ENCODE measurements at regions not wholly inside any gene's neighbourhood (a gene's known extent, or its start where the extent isn't known, plus 50 kb on each side); places are given as distances from the start of the nearest gene placed in this dataset.

DNA sequence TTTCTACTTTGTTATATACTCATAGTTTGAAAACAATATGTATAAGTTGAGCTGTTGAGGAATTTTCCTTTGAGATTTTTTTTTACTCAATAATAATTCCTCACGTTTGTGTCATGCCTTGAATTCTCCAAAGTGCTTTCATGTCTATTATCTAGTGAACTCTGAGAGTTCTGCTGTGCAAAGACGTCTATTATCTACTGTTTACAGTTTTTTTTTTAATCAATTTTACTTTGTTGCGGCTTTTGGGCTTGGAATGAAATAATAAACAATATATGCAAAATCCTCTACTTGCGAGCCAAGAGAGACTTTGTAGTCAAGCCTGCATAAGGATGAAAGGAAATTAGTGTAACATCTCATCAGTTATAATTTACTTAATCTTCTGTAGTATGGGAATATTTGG is 107.2 kb upstream of the FRMD6 start:
- DNase-seq (ENCODE audit: low read depth in 2 of 2): no peak

DNA sequence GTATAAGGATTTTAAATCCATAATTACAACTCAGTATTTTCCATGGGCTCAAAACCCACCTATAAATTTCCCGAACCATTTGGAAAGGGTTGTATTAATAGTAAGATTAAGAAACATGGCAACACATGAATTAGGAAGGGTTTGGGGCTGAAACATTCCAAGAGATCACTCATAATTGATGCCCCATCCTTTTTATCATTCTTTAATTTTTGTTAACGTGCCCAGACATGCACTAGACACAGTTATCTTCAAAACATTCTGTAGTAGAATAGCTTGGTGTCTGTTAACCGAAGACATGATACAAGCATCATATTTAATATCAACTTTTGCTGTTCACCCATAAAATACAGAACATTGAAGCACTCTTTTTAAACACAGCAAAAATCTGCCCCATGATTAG is 106.8 kb upstream of the FRMD6 start:
- no peak for DNase-seq (ENCODE audit: low read depth in 2 of 2)

DNA sequence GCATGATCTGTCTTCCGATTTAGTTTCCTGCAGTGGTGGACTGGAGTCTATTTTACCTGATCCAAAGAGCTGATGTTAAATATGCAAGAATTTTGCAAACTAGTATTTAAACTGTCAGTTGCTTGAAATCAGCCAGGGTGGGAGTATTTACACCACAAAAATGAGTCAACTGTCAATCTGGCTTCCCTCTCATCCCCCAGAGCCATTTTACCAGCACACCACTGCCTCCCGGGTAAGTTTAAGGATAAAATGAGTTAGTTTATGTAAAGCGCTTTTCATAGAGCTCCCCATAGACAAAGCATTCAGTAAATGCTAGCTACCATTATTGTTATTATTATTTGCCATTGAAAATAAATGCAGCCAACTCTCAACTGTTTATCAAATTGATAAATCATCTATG is 106.3 kb upstream of the FRMD6 start:
- peak in 1 of 2 donors; percentile 39 for DNase-seq (ENCODE audit: low read depth in 2 of 2)

GRCh38 chr14:51546099-51546498 is 105.6 kb upstream of the FRMD6 start:
- no peak for DNase-seq (ENCODE audit: low read depth in 2 of 2)

DNA sequence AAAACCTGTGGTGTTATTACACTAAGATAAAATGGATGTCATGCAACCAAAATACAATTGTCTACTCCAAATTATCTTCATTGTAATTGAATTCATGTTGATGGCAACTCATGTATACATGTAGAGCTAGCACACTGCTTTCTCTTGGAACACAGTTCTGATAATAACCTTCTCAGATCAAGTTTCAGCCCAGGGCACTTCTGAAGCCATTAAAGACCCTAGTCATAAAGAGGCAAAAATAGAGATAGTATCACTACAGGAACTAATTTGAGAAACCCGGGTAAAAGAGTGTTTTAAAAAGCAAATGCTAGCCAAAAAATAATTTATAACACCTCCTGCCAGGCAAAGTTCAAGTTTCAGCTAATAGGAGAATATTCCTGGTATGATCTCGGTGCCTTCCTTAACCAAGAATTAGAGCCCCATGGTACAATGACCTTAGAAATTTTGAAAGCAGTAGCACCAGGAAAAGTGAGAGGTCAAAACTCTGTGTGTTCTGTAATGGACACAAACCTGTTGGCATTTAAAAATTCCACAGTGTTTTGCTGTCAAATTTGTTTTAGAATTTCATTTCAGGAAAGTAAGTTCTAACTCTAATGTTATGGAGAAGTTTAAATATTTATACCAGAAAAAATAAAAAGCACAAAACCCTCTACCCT is 105.0 kb upstream of the FRMD6 start:
- peak; percentile 12 to 16 for DNase-seq (ENCODE audit: low read depth in 2 of 2)

DNA sequence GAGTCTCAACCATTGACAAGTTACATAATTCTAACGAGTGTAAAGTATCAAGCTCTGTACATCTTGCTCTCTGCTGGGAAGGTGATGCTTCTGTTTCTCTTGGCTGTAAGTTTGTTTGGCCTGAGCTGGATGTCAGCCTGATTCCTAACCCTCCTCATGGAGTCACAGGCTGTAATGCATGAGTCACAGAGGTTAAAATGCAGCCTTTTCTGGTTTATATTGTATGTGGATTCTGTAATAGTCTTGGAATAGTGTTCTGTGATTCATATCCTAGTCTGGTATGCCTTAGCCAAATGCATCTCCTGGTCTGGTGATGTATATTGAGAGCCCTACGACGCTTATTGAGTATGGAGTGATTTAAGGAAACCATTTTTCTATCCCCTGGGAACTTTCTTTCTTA is 104.5 kb upstream of the FRMD6 start:
- peak; percentile 97 to 99 for DNase-seq (ENCODE audit: low read depth in 2 of 2)

DNA sequence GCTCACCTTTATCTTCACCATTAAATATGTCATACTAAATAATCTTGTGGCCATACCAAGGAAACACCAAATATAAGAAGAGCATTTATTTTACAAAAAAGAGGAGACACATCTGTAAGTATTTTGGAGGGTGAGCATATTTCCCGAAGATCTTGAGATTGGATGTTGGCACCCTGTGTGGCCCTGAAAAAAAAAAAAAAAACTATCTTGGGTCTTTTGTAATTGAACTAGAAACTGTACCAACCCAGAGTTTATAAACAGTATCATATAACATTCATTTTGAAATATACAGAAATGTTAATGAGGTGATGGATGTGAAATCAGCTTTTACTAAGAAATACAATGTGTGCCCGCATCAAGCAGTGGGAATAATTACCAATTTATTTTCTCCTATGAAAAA is 104.0 kb upstream of the FRMD6 start:
- no peak for DNase-seq (ENCODE audit: low read depth in 2 of 2)

DNA sequence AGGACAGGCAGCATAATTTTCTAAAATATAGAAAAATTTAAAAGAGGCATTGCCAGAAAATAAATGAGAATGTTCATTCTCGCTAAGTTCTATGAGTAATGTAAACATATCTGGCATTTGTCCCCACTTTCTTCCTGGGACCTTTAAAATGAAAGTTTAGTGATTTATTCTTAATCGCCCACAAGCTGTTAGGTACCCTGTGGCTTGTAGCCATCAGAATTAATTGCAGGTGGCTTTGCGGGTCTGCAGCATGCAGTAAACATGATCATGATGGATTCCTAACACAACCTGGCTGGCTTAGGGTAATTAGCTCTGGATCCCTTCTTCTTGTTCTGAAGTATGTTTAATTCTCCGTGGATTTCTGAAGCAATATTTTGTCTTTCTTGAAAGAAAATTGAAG is 103.5 kb upstream of the FRMD6 start:
- DNase-seq (ENCODE audit: low read depth in 2 of 2): peak in 1 of 2 donors; percentile 13

DNA sequence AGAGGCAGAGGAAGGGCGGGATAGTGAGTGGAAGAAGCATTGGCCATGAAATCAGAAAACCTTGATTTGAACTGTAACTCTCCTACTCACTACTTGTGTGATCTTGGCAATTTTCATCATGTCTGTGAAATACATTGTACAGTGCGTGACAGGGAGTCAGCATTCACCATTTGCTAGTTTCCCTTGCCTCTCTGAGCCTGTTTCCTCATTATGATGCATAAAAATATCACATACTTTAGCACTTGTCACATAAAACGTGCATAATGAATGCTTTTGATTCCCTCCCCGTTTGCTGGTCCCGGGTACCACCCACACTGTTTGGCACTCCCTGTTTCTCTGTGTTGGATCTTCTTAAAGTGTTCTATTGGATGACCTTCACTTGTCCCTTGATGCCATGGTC is 101.1 kb upstream of the FRMD6 start:
- no peak for DNase-seq (ENCODE audit: low read depth in 2 of 2)

DNA sequence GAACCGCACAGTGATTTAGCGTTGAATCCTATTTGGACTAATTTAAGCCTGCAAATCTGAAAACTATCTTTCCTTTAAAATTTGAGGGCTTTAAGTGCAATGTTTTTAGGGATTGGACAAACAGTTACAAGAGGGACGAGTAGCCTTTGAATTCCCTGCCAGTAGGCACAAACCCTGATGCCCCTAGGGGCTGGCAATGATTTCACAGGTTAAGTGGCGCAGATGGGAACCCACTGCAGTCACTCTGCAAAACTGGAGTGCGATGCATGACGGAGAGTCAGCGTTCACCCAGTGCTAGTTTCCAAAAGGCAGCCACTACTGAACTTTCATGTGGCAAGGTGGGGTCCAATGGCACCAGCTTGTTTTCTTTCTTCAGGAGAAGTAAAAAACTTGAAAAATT is 99.4 kb upstream of the FRMD6 start:
- DNase-seq (ENCODE audit: low read depth in 2 of 2): no peak

GRCh38 chr14:51552768-51553404 is 98.8 kb upstream of the FRMD6 start:
- DNase-seq (ENCODE audit: low read depth in 2 of 2): peak in 1 of 2 donors; percentile 50

GRCh38 chr14:51554339-51554920 is 97.3 kb upstream of the FRMD6 start:
- peak in 1 of 2 donors; percentile 74 for DNase-seq (ENCODE audit: low read depth in 2 of 2)

DNA sequence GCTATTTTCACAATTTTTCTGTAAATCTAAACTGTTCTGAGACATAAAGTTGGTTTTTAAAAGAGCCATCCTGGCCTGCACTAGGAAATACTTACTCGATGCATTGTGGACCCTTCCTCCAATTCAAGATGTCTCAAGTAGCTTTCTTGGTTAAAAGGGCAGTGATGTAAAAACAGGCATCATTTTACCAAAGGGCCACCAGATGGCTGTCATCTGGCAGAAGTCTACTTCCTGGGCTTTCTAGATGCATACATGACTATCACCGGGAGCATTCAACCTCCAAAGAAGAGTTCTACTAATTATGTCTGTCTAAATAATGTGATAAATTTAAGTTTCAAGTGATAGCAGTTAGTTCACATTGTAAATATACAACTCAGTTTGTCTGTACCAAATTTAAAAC is 96.8 kb upstream of the FRMD6 start:
- peak in 1 of 2 donors; percentile 45 for DNase-seq (ENCODE audit: low read depth in 2 of 2)

DNA sequence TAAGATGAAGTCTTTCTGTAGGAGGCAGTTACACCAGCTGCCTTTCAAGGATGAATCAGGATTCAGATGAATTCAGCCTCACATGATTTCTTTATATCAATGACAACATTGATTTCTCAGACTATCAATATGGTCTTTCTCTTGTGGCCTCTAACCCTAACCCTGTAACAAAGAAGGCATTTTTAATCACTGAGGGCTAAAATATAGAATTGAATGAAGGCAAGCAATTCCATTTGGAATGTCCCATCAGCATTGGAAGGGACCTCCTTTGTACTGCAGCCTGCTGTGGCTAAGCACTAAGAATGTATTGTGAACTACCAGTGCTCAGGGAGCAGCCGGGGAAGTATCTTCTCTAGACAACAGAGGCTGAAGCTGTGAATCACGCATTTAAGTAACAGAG is 90.6 kb upstream of the FRMD6 start:
- no peak for DNase-seq (ENCODE audit: low read depth in 2 of 2)

DNA sequence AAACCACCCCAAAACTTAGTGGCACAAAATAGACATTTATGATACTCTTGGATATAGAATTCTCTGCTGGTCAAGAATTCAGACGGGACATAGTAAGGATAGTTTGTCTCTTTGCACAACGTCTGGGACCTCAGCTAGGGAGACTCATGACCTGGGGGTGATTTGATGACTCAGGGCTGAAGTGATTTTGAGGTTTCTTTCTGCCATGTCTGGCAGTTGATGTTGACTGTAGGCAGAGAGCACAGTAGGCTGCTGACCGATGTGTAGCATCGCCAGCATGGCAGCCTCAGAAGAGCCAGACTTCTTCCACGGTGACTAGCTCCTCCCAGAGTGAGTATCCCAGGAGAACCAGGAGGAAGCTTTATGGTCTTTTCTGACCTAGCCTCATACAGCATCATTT is 88.9 kb upstream of the FRMD6 start:
- no peak for DNase-seq (ENCODE audit: low read depth in 2 of 2)

GRCh38 chr14:51563560-51563959 is 88.2 kb upstream of the FRMD6 start:
- no peak for DNase-seq (ENCODE audit: low read depth in 2 of 2)

DNA sequence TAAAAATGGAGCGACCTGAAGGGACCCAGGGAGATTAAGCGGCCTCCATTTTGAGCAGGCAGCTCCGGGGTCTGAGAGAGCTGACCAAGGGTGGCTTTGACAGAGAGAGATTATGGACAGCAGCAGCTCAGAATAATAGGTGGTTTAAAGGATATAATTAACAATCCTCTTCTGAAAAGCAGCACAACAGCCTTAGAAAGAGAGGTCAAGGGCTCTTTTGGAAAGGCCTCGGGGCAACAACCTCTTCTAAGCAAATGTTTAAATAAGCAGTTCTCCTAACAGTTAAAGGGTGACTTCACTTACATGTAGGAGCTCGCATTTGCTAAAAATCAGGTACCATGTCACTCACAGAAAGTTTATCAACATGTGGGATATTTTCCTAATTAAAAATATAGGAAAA is 87.2 kb upstream of the FRMD6 start:
- DNase-seq (ENCODE audit: low read depth in 2 of 2): no peak

- DNase-seq (ENCODE audit: low read depth in 2 of 2): peak in 1 of 2 donors; percentile 13
Measured at GRCh38 chr14:51564986-51565604, 86.6 kb upstream of the FRMD6 start.

- DNase-seq (ENCODE audit: low read depth in 2 of 2): no peak
Measured at GRCh38 chr14:51566831-51567582, 84.7 kb upstream of the FRMD6 start.

DNA sequence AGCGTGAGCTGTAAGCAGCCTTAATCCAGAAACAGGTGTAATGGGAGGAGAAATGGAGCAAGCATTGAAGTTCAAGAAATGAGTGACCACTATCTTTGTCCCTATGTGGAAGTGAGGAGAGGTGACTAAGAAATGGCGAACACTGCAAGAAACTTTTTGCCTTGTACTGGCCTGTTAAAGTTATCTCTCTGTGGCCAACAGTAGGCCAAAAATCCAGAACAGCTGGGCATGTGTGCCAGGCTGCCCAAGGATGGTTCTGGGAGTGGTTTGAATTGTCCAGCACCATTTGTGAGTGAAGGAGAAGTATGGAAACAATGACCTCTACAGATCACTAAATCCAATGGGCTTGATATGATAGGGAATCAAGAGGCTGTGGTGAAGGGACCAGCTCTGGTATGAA is 83.3 kb upstream of the FRMD6 start:
- no peak for DNase-seq (ENCODE audit: low read depth in 2 of 2)

DNA sequence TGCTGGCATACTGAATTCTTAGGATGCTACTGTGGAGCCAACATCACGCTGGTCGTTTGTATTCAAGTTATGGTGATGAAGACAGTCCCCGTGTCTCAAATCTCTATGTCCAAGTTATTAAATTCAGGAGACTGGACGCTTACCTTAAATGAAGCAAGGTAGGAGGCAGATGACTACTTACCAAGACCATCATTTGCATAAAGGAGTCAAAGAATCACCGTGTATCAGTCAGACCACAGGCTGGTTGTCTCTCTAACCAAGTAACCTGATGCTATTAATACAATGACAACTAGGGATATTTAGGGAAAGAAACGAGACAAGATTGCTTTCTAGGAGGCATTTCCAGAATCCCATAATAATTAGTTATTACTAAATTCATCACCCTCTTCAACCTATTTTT is 78.1 kb upstream of the FRMD6 start:
- no peak for DNase-seq (ENCODE audit: low read depth in 2 of 2)

- DNase-seq (ENCODE audit: low read depth in 2 of 2): peak in 1 of 2 donors; percentile 61
Measured at GRCh38 chr14:51574009-51574408, 77.7 kb upstream of the FRMD6 start.
